HL-60 (cell line): ENCODE measurements at regions not wholly inside any gene's neighbourhood (a gene's known extent, or its start where the extent isn't known, plus 50 kb on each side); places are given as distances from the start of the nearest gene placed in this dataset.

ENCODE experiments used
- GABPA ChIP-seq: IDR thresholded peaks from 2 replicates; pipeline ENCODE4 v1.6.1; 2012; ENCODE audit warnings: low read depth
- TF ChIP-seq, protein P1 (sequence below): IDR thresholded peaks from one replicate; pipeline ENCODE4 v1.5.1; 2011; ENCODE audit warnings: low read length, control low read depth, inconsistent platforms; ENCODE audit not compliant: insufficient read depth

DNA sequence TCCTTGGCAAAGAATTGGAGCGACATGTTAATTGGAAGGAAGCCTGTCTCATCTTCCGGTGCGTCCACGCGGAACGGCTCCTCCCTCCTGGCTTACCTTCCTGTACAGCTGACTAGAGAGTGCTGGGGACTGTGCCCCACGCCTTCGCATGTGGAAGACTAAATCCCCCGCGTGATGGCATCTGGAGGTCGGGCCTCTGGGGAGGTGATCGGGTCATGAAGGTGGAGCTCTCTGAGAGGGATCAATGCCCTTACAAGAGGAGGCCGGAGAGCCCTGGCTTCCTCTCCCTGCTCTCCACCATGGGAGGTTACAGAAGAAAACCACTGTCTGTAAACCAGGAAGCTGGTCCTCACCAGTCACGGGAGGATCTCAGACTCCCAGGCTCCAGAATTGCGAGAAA, 104.1 kb upstream of the OTOS start:
- TF ChIP-seq, protein P1, sequence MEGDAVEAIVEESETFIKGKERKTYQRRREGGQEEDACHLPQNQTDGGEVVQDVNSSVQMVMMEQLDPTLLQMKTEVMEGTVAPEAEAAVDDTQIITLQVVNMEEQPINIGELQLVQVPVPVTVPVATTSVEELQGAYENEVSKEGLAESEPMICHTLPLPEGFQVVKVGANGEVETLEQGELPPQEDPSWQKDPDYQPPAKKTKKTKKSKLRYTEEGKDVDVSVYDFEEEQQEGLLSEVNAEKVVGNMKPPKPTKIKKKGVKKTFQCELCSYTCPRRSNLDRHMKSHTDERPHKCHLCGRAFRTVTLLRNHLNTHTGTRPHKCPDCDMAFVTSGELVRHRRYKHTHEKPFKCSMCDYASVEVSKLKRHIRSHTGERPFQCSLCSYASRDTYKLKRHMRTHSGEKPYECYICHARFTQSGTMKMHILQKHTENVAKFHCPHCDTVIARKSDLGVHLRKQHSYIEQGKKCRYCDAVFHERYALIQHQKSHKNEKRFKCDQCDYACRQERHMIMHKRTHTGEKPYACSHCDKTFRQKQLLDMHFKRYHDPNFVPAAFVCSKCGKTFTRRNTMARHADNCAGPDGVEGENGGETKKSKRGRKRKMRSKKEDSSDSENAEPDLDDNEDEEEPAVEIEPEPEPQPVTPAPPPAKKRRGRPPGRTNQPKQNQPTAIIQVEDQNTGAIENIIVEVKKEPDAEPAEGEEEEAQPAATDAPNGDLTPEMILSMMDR = no peak
- TF ChIP-seq GABPA = no peak
